Thyroid gland (tissue), 4 donors: ENCODE measurements at regions not wholly inside any gene's neighbourhood (a gene's known extent, or its start where the extent isn't known, plus 50 kb on each side); places are given as distances from the start of the nearest gene placed in this dataset.

Experiments used
- DNase-seq, 2 donors: peaks; one replicate each; pipeline ENCODE4 v3.0.0-alpha.2; 2019
- H3K27ac ChIP-seq, 3 donors: fragments of 200-600 bp; sonication (generic); 1 replicate in 2 of 3; 2 replicates in 1 of 3; pipeline ENCODE4 v1.5.1; 2016 to 2019; ENCODE audit warnings: mild to moderate bottlenecking in 1 of 3, moderate library complexity in 1 of 3
- H3K27me3 ChIP-seq: fragments of 200-600 bp; sonication (generic); one replicate; pipeline ENCODE4 v1.5.1; 2019
- H3K36me3 ChIP-seq, 2 donors: fragments of 200-600 bp; sonication (generic); one replicate each; pipeline ENCODE4 v1.5.1; 2016 to 2019
- H3K4me1 ChIP-seq, 2 donors: fragments of 200-600 bp; sonication (generic); one replicate each; pipeline ENCODE4 v1.5.1; 2017 to 2019
- H3K4me3 ChIP-seq, 3 donors: fragments of 200-600 bp; sonication (generic); replicated peaks in 1 of 3; 1 replicate in 2 of 3; 2 replicates in 1 of 3; pipeline ENCODE4 v1.5.1; 2016; ENCODE audit warnings: mild to moderate bottlenecking in 1 of 3
- H3K9me3 ChIP-seq: fragments of 200-600 bp; sonication (generic); one replicate; pipeline ENCODE4 v1.5.1; 2017
- POLR2A ChIP-seq, 2 donors: fragments of 450-650 bp; IDR thresholded peaks; one replicate each; pipeline ENCODE4 v1.6.1; 2017; ENCODE audit warnings: antibody characterized with exemption in 2 of 2, mild to moderate bottlenecking in 2 of 2, moderate library complexity in 1 of 2
- WGBS, 2 donors: methylation state at CpG; one replicate each; pipeline ENCODE4 v1.1.5; 2017; 5-methylcytosine and 5-hydroxymethylcytosine counted together
- intact Hi-C: fragments of 100-400 bp; cut with DNase I; formaldehyde crosslinking; loops from one replicate; pipeline ENCODE4 v1.15.1; 2023
- TF ChIP-seq, protein P1 (sequence below), 6 experiments: fragments of 200-600 bp in 3 of 6; fragments of 450-650 bp in 3 of 6; sonication (generic) in 3 of 6; IDR thresholded peaks; one replicate each; pipeline ENCODE4 v1.5.1; 2016 to 2019; ENCODE audit warnings: antibody characterized with exemption in 6 of 6, mild to moderate bottlenecking in 2 of 6, inconsistent platforms in 1 of 6, moderate library complexity in 1 of 6

DNA sequence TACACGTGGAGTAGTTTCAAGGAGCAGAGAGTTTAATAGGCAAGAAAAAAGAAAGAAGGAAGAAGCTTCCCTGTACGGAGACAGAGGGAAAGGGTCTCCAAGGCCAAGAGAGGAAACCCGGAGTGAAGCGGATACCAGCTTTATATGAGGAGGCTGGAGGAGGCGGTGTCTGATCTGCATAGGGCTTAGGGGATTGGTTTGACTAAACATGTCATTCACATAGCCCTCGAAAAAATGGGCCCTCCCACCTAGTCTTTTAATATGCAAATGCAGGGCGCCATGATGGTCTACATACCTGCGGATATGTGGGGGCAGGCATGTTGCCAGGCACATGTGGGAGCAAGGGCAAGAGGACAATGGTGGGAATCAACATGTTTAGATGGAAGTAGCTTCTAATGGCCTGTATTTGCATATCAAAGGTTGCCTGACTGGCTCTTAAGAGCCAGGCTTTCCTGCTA is 103.1 kb upstream of the UGT8 start:
- Histone ChIP-seq H3K4me1 (no peaks in the 10 kb centered on the region), H3K4me3 (no peak overlapping the region), H3K9me3 (no peaks in the 10 kb centered on the region), H3K27ac (no peak overlapping the region), H3K36me3 (no peaks in the 10 kb centered on the region), H3K27me3 (no peaks in the 10 kb centered on the region)
- no peak for DNase-seq
- intact Hi-C loops, result no loop called here
- 34 to 62% methylated on average over 8 of the region's 8 CpGs for WGBS, 2 donors
- TF ChIP-seq, protein P1, sequence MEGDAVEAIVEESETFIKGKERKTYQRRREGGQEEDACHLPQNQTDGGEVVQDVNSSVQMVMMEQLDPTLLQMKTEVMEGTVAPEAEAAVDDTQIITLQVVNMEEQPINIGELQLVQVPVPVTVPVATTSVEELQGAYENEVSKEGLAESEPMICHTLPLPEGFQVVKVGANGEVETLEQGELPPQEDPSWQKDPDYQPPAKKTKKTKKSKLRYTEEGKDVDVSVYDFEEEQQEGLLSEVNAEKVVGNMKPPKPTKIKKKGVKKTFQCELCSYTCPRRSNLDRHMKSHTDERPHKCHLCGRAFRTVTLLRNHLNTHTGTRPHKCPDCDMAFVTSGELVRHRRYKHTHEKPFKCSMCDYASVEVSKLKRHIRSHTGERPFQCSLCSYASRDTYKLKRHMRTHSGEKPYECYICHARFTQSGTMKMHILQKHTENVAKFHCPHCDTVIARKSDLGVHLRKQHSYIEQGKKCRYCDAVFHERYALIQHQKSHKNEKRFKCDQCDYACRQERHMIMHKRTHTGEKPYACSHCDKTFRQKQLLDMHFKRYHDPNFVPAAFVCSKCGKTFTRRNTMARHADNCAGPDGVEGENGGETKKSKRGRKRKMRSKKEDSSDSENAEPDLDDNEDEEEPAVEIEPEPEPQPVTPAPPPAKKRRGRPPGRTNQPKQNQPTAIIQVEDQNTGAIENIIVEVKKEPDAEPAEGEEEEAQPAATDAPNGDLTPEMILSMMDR (IDR thresholded peaks at IDR 0.05), result no peak
- TF ChIP-seq POLR2A (IDR thresholded peaks at IDR 0.05), result no peak

DNA sequence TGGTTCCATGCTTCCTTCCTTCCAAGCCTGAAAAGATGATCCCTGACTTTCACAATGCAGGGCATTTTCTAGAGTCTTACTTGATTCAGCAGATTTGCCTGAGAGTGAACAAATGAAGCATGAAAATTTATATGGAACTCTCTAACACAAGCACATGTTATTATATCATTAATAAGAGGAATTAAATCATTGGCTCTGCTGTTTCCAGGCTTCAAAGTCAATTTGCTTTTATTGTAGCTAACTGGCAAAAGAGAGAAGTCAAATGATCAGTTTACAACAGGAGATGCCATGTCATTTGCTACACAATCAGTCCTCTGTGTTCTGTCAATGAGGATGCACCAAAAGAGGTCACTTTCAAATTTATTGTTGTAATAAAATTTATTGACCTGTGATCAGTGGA is 101.5 kb upstream of the UGT8 start:
- no peak overlapping the region for H3K4me3 ChIP-seq
- TF ChIP-seq, protein P1 (IDR thresholded peaks at IDR 0.05), result no peak
- no peak for TF ChIP-seq POLR2A (IDR thresholded peaks at IDR 0.05)
- DNase-seq, result no peak
- no peaks in the 10 kb centered on the region for H3K9me3 ChIP-seq
- H3K27ac ChIP-seq, result no peak overlapping the region
- no peaks in the 10 kb centered on the region for H3K27me3 ChIP-seq
- H3K4me1 ChIP-seq, result no peaks in the 10 kb centered on the region
- H3K36me3 ChIP-seq, result no peaks in the 10 kb centered on the region
- intact Hi-C loops, result no loop called here

DNA sequence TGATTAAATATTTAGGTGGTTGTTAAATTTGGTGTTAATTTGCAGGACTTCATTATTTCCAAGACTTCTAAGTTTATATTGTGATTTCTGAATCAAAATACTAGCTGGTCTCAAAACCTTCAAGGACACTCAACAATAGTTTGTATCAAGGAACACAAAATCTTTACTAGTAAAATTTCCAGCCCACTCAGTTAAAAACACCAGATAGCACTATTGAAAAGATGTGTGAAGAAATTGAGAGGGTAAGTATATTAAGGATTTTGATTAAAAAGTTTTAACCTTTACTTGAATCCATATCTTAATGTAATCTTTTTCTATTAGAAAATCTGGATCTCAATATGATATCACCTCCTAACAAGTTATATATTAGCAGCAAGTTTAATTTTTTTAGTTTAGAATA is 89.3 kb upstream of the UGT8 start:
- Histone ChIP-seq H3K4me3 (no peak overlapping the region), H3K27ac (no peak overlapping the region), H3K4me1 (no peaks in the 10 kb centered on the region), H3K9me3 (no peaks in the 10 kb centered on the region), H3K36me3 (no peaks in the 10 kb centered on the region), H3K27me3 (no peaks in the 10 kb centered on the region)
- intact Hi-C loops, result loop anchor here (10.0 kb wide), 1 partner anchor 155 kb away; no protein-coding TSS in a partner anchor
- TF ChIP-seq, protein P1 (IDR thresholded peaks at IDR 0.05), result peak in 3 of 6 experiments; percentile 18 to 37 (median 20)
- no peak for TF ChIP-seq POLR2A (IDR thresholded peaks at IDR 0.05)
- no peak for DNase-seq

DNA sequence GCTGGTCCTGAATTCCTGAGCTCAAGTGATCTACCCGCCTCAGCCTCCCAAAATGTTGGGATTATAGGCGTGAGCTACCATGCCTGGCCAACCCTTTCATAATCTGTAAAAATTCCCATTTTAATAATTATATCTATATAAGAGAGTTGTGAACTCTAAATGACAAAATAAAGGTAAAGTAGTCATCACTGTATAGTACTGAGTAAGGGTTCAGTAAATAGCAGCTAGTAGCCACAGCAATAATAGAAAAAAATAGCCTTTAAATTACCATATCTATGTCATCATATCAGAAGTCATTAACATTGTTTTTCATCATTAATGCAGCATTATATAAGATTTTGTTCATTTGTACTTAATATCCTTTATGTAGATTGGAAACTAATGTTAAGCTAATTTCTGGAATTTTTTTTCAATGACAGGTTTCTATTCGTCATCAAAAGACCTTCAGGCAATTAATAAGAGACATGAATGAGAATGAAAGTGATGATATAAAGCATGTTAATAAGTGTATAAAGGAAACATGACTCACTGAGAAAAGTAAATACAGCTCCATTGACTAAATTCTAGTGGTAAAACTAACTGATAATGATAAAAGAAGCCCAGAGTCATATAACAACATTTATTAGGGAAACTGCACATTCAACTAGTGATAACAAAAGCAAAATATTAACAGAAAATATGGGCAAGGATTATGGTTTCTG is 85.9 kb upstream of the UGT8 start:
- no peak for DNase-seq
- TF ChIP-seq, protein P1 (IDR thresholded peaks at IDR 0.05), result no peak
- TF ChIP-seq POLR2A (IDR thresholded peaks at IDR 0.05), result no peak
- Histone ChIP-seq H3K9me3 (no peaks in the 10 kb centered on the region), H3K36me3 (no peaks in the 10 kb centered on the region), H3K27ac (no peak overlapping the region), H3K4me3 (no peak overlapping the region), H3K4me1 (no peaks in the 10 kb centered on the region), H3K27me3 (no peaks in the 10 kb centered on the region)
- whole genome bisulfite sequencing, 2 donors, result 92 to 94% methylated on average over 3 of the region's 3 CpGs
- intact Hi-C loops, result no loop called here

DNA sequence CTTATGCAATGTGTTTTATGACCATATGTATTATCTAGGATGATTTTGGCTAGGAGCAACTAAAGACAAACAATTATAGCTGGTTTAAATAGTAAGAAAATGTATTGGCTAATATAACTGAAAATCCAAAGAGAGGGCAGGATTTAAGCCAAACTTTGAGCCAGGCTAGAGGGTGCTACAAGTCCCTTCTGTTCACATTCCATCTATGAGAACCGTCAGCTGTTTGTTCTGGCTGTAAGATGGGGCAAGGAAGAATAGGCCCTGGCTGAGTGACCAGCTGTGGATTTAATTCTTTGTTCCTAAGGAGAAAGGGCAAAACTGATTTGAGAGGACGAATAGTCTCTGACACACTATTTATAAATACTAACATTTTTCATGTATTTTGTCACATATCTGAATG is 79.2 kb upstream of the UGT8 start:
- no peak for TF ChIP-seq POLR2A (IDR thresholded peaks at IDR 0.05)
- TF ChIP-seq, protein P1 (IDR thresholded peaks at IDR 0.05), result no peak
- 47 to 53% methylated on average over 2 of the region's 2 CpGs for WGBS, 2 donors
- H3K4me3 ChIP-seq, result no peak overlapping the region
- peak; percentile 10 to 12 for DNase-seq
- H3K27ac ChIP-seq, result no peak overlapping the region
- H3K36me3 ChIP-seq, result no peaks in the 10 kb centered on the region
- no peaks in the 10 kb centered on the region for H3K4me1 ChIP-seq
- no peaks in the 10 kb centered on the region for H3K9me3 ChIP-seq
- H3K27me3 ChIP-seq, result no peaks in the 10 kb centered on the region
- intact Hi-C loops, result no loop called here
